ENCODE measurements at regions not wholly inside any gene's neighbourhood (a gene's known extent, or its start where the extent isn't known, plus 50 kb on each side); places are given as distances from the start of the nearest gene placed in this dataset.

- no peaks in the 10 kb centered on the region for H4K20me1 ChIP-seq (replicated peaks; ENCODE audit: control insufficient read depth, extremely low read depth, insufficient read depth, low read length)
- POLR2A ChIA-PET: no interaction called here
- H3K27ac ChIP-seq (ENCODE audit: insufficient read depth, low read depth, low read length): no peak overlapping the region
- no peak overlapping the region for H3K4me3 ChIP-seq (replicated peaks in 1 of 3; ENCODE audit: insufficient read depth in 1 of 3, low read depth in 1 of 3, low read length in 3 of 3)
- peaks cover 5% of the 10 kb centered on the region for H3K9me3 ChIP-seq (replicated peaks; ENCODE audit: control insufficient read depth, insufficient read depth, low read length)
- no peak overlapping the region for H2AFZ ChIP-seq (ENCODE audit: low read depth, low read length)
- no peaks in the 10 kb centered on the region for H3K9me1 ChIP-seq (replicated peaks; ENCODE audit: control insufficient read depth, extremely low read depth, insufficient read depth, low read length)
- no peaks in the 10 kb centered on the region for H3K4me1 ChIP-seq (ENCODE audit: control insufficient read depth, extremely low read depth, insufficient read depth, low read length)
- no peaks in the 10 kb centered on the region for H3K79me2 ChIP-seq (ENCODE audit: control insufficient read depth, insufficient read depth, low read length)
- BruUV-seq (replicated peaks): no TSS peak
- H3K27me3 ChIP-seq (ENCODE audit: control insufficient read depth in 2 of 2, insufficient read depth in 2 of 2, low read length in 2 of 2): no peaks in the 10 kb centered on the region
- CTCF ChIA-PET: no interaction called here
- no peak for DNase-seq (ENCODE audit: low read depth, low spot score)
- no peak overlapping the region for H3K9ac ChIP-seq (replicated peaks; ENCODE audit: extremely low read depth, insufficient read depth, low read length)
- H3K4me2 ChIP-seq (ENCODE audit: insufficient read depth, low read length): no peak overlapping the region
- dilution Hi-C loops (cut with MboI; ENCODE audit: extremely low pct_ligation_motif_present, low sequenced_read_pairs) (no loop called here), intact Hi-C loops (cut with micrococcal nuclease) (no loop called here)
- H3K36me3 ChIP-seq (ENCODE audit: control insufficient read depth in 2 of 2, extremely low read depth in 1 of 2, insufficient read depth in 2 of 2, low read length in 2 of 2): no peaks in the 10 kb centered on the region
- no peak for FAIRE-seq
- TF ChIP-seq, protein P1, sequence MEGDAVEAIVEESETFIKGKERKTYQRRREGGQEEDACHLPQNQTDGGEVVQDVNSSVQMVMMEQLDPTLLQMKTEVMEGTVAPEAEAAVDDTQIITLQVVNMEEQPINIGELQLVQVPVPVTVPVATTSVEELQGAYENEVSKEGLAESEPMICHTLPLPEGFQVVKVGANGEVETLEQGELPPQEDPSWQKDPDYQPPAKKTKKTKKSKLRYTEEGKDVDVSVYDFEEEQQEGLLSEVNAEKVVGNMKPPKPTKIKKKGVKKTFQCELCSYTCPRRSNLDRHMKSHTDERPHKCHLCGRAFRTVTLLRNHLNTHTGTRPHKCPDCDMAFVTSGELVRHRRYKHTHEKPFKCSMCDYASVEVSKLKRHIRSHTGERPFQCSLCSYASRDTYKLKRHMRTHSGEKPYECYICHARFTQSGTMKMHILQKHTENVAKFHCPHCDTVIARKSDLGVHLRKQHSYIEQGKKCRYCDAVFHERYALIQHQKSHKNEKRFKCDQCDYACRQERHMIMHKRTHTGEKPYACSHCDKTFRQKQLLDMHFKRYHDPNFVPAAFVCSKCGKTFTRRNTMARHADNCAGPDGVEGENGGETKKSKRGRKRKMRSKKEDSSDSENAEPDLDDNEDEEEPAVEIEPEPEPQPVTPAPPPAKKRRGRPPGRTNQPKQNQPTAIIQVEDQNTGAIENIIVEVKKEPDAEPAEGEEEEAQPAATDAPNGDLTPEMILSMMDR (IDR thresholded peaks at IDR 0.05; ENCODE audit: extremely low read depth in 1 of 2, insufficient read depth in 1 of 2, low read depth in 1 of 2, low read length in 2 of 2): no peak
- no peak for TF ChIP-seq EZH2 (IDR thresholded peaks at IDR 0.05; ENCODE audit: borderline replicate concordance, low read depth, low read length, severe bottlenecking)
- no peak for TF ChIP-seq JUN (IDR thresholded peaks at IDR 0.05; ENCODE audit: borderline replicate concordance, insufficient read depth, insufficient read length, low read depth)
- TF ChIP-seq POLR2AphosphoS5 (IDR thresholded peaks at IDR 0.05; ENCODE audit: insufficient read depth, low read depth, low read length): no peak
- TF ChIP-seq MYC (IDR thresholded peaks at IDR 0.05; ENCODE audit: low read depth, low read length): no peak
- TF ChIP-seq, protein P2, sequence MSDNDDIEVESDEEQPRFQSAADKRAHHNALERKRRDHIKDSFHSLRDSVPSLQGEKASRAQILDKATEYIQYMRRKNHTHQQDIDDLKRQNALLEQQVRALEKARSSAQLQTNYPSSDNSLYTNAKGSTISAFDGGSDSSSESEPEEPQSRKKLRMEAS (IDR thresholded peaks at IDR 0.05; ENCODE audit: insufficient read depth, insufficient read length): no peak
- TF ChIP-seq FOS (IDR thresholded peaks at IDR 0.05; ENCODE audit: borderline replicate concordance, insufficient read depth, low read length): no peak
These were observed 278.6 kb upstream of the AJAP1 start for GRCh38 chr1:4375812-4376211.
